ENCODE measurements at regions not wholly inside any gene's neighbourhood (a gene's known extent, or its start where the extent isn't known, plus 50 kb on each side); places are given as distances from the start of the nearest gene placed in this dataset.

- no peak for TF ChIP-seq TEAD4 (IDR thresholded peaks at IDR 0.05; ENCODE audit: low read length)
- TF ChIP-seq TEAD4 (CRISPR knock-in tag; IDR thresholded peaks at IDR 0.05; ENCODE audit: borderline replicate concordance), result no peak
- no peak for TF ChIP-seq ZNF3 (CRISPR knock-in tag; IDR thresholded peaks at IDR 0.05)
- TF ChIP-seq E2F5 (CRISPR knock-in tag; IDR thresholded peaks at IDR 0.05), result no peak
Observed at GRCh38 chr21:10466200-10466599, 55.2 kb upstream of the TPTE start.
